GM13977 (cell line): ENCODE measurements at regions not wholly inside any gene's neighbourhood (a gene's known extent, or its start where the extent isn't known, plus 50 kb on each side); places are given as distances from the start of the nearest gene placed in this dataset.

Experiments used
- DNase-seq: peaks from one replicate; pipeline ENCODE4 v3.0.0; 2012; ENCODE audit warnings: low spot score
- CTCF ChIP-seq: IDR thresholded peaks from 2 replicates; pipeline ENCODE4 v1.5.1; 2012; ENCODE audit warnings: mild to moderate bottlenecking, control low read depth; ENCODE audit not compliant: insufficient read depth; ENCODE audit errors: extremely low read depth, missing control alignments
- in situ Hi-C: fragments of 300-500 bp; cut with MboI; formaldehyde crosslinking; loops from one replicate; pipeline ENCODE4 v1.12.0; 2022; ENCODE audit warnings: low sequenced_read_pairs, low pct_unique_long_range_greater_than_20kb, mixed read lengths, inconsistent platforms; ENCODE audit not compliant: unreplicated experiment

- no peak for DNase-seq
- TF ChIP-seq CTCF = no peak
- in situ Hi-C loops = no loop called here
Observed at GRCh38 chr5:54881286-54882005, 103.9 kb downstream of the ESM1 start.

- no peak for TF ChIP-seq CTCF
- DNase-seq = no peak
- in situ Hi-C loops = no loop called here
Observed at GRCh38 chr5:54876976-54877375, 108.4 kb downstream of the ESM1 start.

- no peak for TF ChIP-seq CTCF
- no peak for DNase-seq
- in situ Hi-C loops = no loop called here
Observed at GRCh38 chr5:54876556-54876955, 108.8 kb downstream of the ESM1 start.

GRCh38 chr5:54874337-54875021, 110.9 kb downstream of the ESM1 start:
- in situ Hi-C loops = loop anchor here (25.0 kb wide), 1 partner anchor 612 kb away; no protein-coding TSS in a partner anchor
- no peak for DNase-seq
- TF ChIP-seq CTCF = no peak

GRCh38 chr5:54873691-54874090, 111.7 kb downstream of the ESM1 start:
- in situ Hi-C loops = loop anchor here (25.0 kb wide), 1 partner anchor 611 kb away; no protein-coding TSS in a partner anchor
- DNase-seq = no peak
- no peak for TF ChIP-seq CTCF

GRCh38 chr5:54872810-54873209, 112.6 kb downstream of the ESM1 start:
- TF ChIP-seq CTCF = no peak
- in situ Hi-C loops = loop anchor here (25.0 kb wide), 1 partner anchor 611 kb away; no protein-coding TSS in a partner anchor
- no peak for DNase-seq
